CD4-positive, alpha-beta T cell (primary cell): ENCODE measurements at regions not wholly inside any gene's neighbourhood (a gene's known extent, or its start where the extent isn't known, plus 50 kb on each side); places are given as distances from the start of the nearest gene placed in this dataset.
"Not testable (repeated sequence)": the region's sequence is repeated elsewhere in the genome, so short reads cannot be mapped to it uniquely, and the experiment has no call there.

Experiments used
- ATAC-seq: fragments of 200-7000 bp; cut with Tn5 transposase; one replicate; pipeline ENCODE4 v1.10.0; 2022; ENCODE audit warnings: mild to moderate bottlenecking; ENCODE audit not compliant: poor library complexity
- CTCF ChIA-PET: fragments of 350-600 bp; sonication (Branson Sonifier 250); formaldehyde crosslinking; loops from one replicate; lab custom pipeline; 2021; ENCODE audit warnings: antibody characterized with exemption, inconsistent platforms; lab: Charles Lee
- POLR2A ChIA-PET: fragments of 350-600 bp; sonication (Branson Sonifier 250); formaldehyde crosslinking; loops from one replicate; lab custom pipeline; 2021; ENCODE audit warnings: antibody characterized with exemption, inconsistent platforms; lab: Charles Lee
- DNase-seq, 14 experiments: peaks; one replicate each; pipeline ENCODE4 v3.0.0-alpha.2; 2013 to 2020; ENCODE audit warnings: mixed read lengths in 2 of 14
- H3K27ac ChIP-seq, 2 donors: one replicate each; pipeline versions ENCODE4 v1.5.1 to v1.7.0; 2013; ENCODE audit warnings: low read length in 2 of 2, low read depth in 1 of 2, mild to moderate bottlenecking in 1 of 2
- H3K27me3 ChIP-seq, 2 experiments: 1 replicate in 1 of 2; 2 replicates in 1 of 2; pipeline versions ENCODE4 v1.6.1 to v1.7.0; 2013; ENCODE audit warnings: low read length in 2 of 2, control low read depth in 1 of 2, mild to moderate bottlenecking in 1 of 2, moderate library complexity in 1 of 2; ENCODE audit not compliant: insufficient read depth in 2 of 2, control insufficient read depth in 1 of 2
- H3K36me3 ChIP-seq: one replicate; pipeline ENCODE4 v1.6.1; 2013; ENCODE audit warnings: low read length, control low read depth; ENCODE audit not compliant: insufficient read depth
- H3K4me1 ChIP-seq: one replicate; pipeline ENCODE4 v1.6.1; 2013; ENCODE audit warnings: low read length, control low read depth; ENCODE audit not compliant: insufficient read depth
- H3K4me3 ChIP-seq: one replicate; pipeline ENCODE4 v1.5.1; 2013; ENCODE audit warnings: mild to moderate bottlenecking, low read length, moderate library complexity
- H3K9me3 ChIP-seq, 2 experiments: 1 replicate in 1 of 2; 2 replicates in 1 of 2; pipeline versions ENCODE4 v1.6.1 to v1.7.0; 2013; ENCODE audit warnings: low read length in 2 of 2, mild to moderate bottlenecking in 2 of 2, control low read depth in 1 of 2, moderate library complexity in 1 of 2; ENCODE audit not compliant: control insufficient read depth in 1 of 2, insufficient read depth in 1 of 2
- H3K27ac Mint-ChIP-seq: one replicate; pipeline ENCODE4 v1.8.0; 2020; ENCODE audit warnings: mixed read lengths
- H3K27me3 Mint-ChIP-seq: one replicate; pipeline ENCODE4 v1.8.0; 2021; ENCODE audit warnings: mixed read lengths
- H3K36me3 Mint-ChIP-seq: one replicate; pipeline ENCODE4 v1.8.0; 2021; ENCODE audit warnings: low read depth, mixed read lengths
- H3K4me1 Mint-ChIP-seq: one replicate; pipeline ENCODE4 v1.8.0; 2021; ENCODE audit warnings: low read depth, mixed read lengths
- H3K4me3 Mint-ChIP-seq: one replicate; pipeline ENCODE4 v1.8.0; 2020; ENCODE audit warnings: mild to moderate bottlenecking, mixed read lengths
- H3K9me3 Mint-ChIP-seq: one replicate; pipeline ENCODE4 v1.8.0; 2020; ENCODE audit warnings: mixed read lengths
- intact Hi-C, 2 experiments: fragments of 100-400 bp; cut with DNase I in 1 of 2; cut with micrococcal nuclease in 1 of 2; formaldehyde crosslinking; loops; one replicate each; pipeline versions ENCODE4 v1.15.1 to v1.9.0; 2023 to 2025; cut with DNase I, micrococcal nuclease
- TF ChIP-seq, protein P1 (sequence below): fragments of 200-600 bp; IDR thresholded peaks from one replicate; pipeline ENCODE4 v1.8.0; 2022; ENCODE audit warnings: antibody characterized with exemption, mild to moderate bottlenecking

DNA sequence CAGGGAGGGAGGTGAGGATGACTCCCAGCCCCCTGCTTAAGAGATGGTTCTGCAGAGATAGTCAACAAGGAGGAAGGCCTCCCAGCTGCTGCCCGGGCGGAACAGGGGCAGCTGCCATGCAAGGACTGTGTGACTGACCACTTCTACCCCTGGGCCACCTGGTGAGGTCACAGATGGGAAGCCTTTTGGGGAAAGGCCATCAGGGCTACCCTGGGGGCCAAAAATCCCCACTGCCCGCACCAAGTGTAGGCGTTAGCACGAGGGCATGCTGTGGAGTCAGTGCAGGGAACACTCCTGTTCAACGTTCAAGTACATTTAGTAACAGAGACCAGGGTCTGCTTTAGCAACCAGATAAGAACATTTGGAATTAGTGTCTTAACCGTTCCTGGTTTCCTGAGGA is 372.9 kb downstream of the BRD1 start:
- Histone ChIP-seq H3K9me3 (peaks cover 0 to 7% of the 10 kb centered on the region in 2 experiments), H3K36me3 (no peaks in the 10 kb centered on the region), H3K4me1 (no peaks in the 10 kb centered on the region), H3K27ac (no peak overlapping the region), H3K27me3 (peaks cover 3 to 10% of the 10 kb centered on the region in 2 experiments), H3K4me3 (no peak overlapping the region)
- DNase-seq (no peak), ATAC-seq (no peak)
- ChIA-PET CTCF (no interaction called here), POLR2A (no interaction called here)
- intact Hi-C loops: no loop called here
- Mint-ChIP-seq H3K27ac (no peak overlapping the region), H3K4me3 (no peak overlapping the region), H3K4me1 (no peaks in the 10 kb centered on the region), H3K9me3 (no peaks in the 10 kb centered on the region), H3K27me3 (peaks cover 10% of the 10 kb centered on the region), H3K36me3 (no peaks in the 10 kb centered on the region)
- TF ChIP-seq, protein P1, sequence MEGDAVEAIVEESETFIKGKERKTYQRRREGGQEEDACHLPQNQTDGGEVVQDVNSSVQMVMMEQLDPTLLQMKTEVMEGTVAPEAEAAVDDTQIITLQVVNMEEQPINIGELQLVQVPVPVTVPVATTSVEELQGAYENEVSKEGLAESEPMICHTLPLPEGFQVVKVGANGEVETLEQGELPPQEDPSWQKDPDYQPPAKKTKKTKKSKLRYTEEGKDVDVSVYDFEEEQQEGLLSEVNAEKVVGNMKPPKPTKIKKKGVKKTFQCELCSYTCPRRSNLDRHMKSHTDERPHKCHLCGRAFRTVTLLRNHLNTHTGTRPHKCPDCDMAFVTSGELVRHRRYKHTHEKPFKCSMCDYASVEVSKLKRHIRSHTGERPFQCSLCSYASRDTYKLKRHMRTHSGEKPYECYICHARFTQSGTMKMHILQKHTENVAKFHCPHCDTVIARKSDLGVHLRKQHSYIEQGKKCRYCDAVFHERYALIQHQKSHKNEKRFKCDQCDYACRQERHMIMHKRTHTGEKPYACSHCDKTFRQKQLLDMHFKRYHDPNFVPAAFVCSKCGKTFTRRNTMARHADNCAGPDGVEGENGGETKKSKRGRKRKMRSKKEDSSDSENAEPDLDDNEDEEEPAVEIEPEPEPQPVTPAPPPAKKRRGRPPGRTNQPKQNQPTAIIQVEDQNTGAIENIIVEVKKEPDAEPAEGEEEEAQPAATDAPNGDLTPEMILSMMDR: no peak

DNA sequence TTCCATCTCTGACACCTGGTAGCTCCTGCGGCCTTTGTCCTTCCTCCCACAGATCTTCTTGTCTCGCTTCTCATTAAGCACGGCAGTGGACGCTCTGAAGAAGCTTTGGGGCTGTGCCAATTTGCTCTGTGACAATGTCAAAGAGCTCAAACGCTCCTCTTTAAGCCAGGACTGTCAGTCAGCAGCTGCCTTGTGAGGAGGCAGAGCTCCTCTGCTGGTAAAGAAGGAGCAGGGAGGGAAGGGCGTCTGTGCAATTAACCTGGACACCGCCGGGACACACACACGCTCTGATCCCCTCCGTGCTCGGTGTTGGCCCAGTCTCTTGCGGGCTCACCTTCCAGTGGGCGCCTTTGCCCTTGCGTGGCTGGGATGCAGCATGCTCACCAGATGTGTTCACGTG is 373.9 kb downstream of the BRD1 start:
- no peaks in the 10 kb centered on the region for H3K9me3 Mint-ChIP-seq
- ChIA-PET CTCF (no interaction called here), POLR2A (no interaction called here)
- intact Hi-C loops: no loop called here
- Histone ChIP-seq H3K36me3 (no peaks in the 10 kb centered on the region), H3K27me3 (peaks cover 3 to 16% of the 10 kb centered on the region in 2 experiments), H3K4me1 (no peaks in the 10 kb centered on the region), H3K9me3 (peaks cover 0 to 14% of the 10 kb centered on the region in 2 experiments), H3K27ac (no peak overlapping the region), H3K4me3 (no peak overlapping the region)
- H3K27ac Mint-ChIP-seq: no peak overlapping the region
- no peak overlapping the region for H3K4me3 Mint-ChIP-seq
- peaks cover 17% of the 10 kb centered on the region for H3K27me3 Mint-ChIP-seq
- no peaks in the 10 kb centered on the region for H3K36me3 Mint-ChIP-seq
- no peak for DNase-seq
- no peaks in the 10 kb centered on the region for H3K4me1 Mint-ChIP-seq
- TF ChIP-seq, protein P1: no peak
- ATAC-seq: no peak

DNA sequence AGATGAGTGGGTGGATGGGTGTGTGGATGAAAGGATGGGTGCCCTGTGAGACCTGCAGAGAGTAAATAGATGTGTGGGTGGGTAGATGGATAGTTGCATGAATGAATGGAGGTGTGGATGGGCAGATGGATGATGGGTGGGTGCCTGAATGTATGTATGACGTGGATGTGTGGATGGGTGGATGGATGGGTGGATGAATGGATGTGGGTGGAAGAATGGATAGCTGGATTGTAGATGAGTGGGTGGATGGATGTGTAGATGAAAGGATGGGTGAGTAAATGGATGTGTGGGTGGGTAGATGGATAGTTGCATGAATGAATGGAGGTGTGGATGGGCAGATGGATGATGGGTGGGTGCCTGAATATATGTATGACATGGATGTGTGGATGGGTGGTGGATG is 374.7 kb downstream of the BRD1 start:
- Histone ChIP-seq H3K9me3 (peaks cover 0 to 14% of the 10 kb centered on the region in 2 experiments), H3K27me3 (peaks cover 3 to 16% of the 10 kb centered on the region in 2 experiments)
- H3K27ac Mint-ChIP-seq, POLR2A ChIA-PET, H3K36me3 ChIP-seq, H3K9me3 Mint-ChIP-seq, H3K4me3 ChIP-seq, ATAC-seq, DNase-seq, H3K4me1 Mint-ChIP-seq, H3K36me3 Mint-ChIP-seq, H3K4me1 ChIP-seq, intact Hi-C loops, H3K4me3 Mint-ChIP-seq, H3K27ac ChIP-seq, CTCF ChIA-PET: not testable (repeated sequence)
- H3K27me3 Mint-ChIP-seq: peaks cover 23% of the 10 kb centered on the region

DNA sequence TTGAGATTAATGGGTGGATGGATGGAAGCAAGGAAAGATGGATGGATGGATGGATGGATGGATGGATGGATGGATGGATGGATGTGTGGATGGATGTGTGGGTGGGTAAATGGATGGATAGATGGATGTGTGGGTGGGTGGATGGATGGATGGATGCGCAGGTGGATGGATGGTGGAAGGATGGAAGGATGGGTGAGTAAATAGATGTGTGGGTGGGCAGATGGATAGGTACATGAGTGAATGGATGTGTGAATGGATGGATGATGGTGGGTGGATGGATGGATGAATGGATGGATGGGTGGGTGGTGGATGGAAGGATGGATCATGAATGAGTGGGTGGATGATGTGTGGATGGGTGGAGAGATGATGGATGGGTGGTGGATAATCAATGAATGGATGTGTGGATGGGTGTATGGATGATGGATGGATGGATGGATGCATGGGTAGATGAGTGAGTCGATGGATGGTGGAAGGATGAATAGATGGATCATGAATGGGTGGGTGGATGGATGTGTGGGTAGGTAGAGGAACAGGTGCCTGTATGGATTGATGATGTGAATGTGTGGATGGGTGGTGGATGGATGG is 375.2 kb downstream of the BRD1 start:
- H3K9me3 ChIP-seq: peaks cover 0 to 14% of the 10 kb centered on the region in 2 experiments
- no peaks in the 10 kb centered on the region for H3K36me3 ChIP-seq
- POLR2A ChIA-PET: no interaction called here
- TF ChIP-seq, protein P1: no peak
- Mint-ChIP-seq H3K36me3 (no peaks in the 10 kb centered on the region), H3K9me3 (no peaks in the 10 kb centered on the region), H3K4me1 (no peaks in the 10 kb centered on the region), H3K27me3 (peaks cover 26% of the 10 kb centered on the region), H3K4me3 (no peak overlapping the region), H3K27ac (no peak overlapping the region)
- H3K27me3 ChIP-seq: peaks cover 3 to 16% of the 10 kb centered on the region in 2 experiments
- H3K27ac ChIP-seq: no peak overlapping the region
- CTCF ChIA-PET: no interaction called here
- ATAC-seq (no peak), DNase-seq (no peak)
- intact Hi-C loops: no loop called here
- H3K4me1 ChIP-seq: no peaks in the 10 kb centered on the region
- no peak overlapping the region for H3K4me3 ChIP-seq
